ENCODE measurements at regions not wholly inside any gene's neighbourhood (a gene's known extent, or its start where the extent isn't known, plus 50 kb on each side); places are given as distances from the start of the nearest gene placed in this dataset.
A peak's percentile ranks its signal among the peaks of the same experiment; 100 is the strongest.

GRCh38 chr5:168023191-168023590 lies 268.3 kb upstream of the WWC1 start:
- no peaks in the 10 kb centered on the region for H3K9me3 ChIP-seq
- TF ChIP-seq POLR2A (IDR thresholded peaks at IDR 0.05), result no peak
- TF ChIP-seq POLR2AphosphoS5 (IDR thresholded peaks at IDR 0.05), result peak in 2 of 3 donors; percentile 16 to 37
- no peak overlapping the region for H3K4me3 ChIP-seq
- 71% methylated on average over 15 of the region's 15 CpGs; no CpG with 5 or more reads in 1 of the 2 donors for WGBS, 2 donors (ENCODE audit: low coverage in 1 of 2)
- no peaks in the 10 kb centered on the region for H3K27me3 ChIP-seq
- H3K4me1 ChIP-seq, result no peaks in the 10 kb centered on the region
- intact Hi-C loops (cut with DNase I; ENCODE audit: low total_unique reads) (no loop called here), in situ Hi-C loops (cut with MboI; ENCODE audit: low pct_ligation_motif_present in 1 of 4, low pct_unique_long_range_greater_than_20kb in 1 of 4, low sequenced_read_pairs in 3 of 4) (no loop called here)
- H3K27ac ChIP-seq, result peak overlapping the region in 2 of 4 donors; percentile 17 to 22
- H3K36me3 ChIP-seq, result no peaks in the 10 kb centered on the region
- peak; percentile 26 for DNase-seq

- WGBS, 2 donors (ENCODE audit: low coverage in 1 of 2), result 88 to 89% methylated on average over 5 to 7 of the region's 7 CpGs
- no peaks in the 10 kb centered on the region for H3K36me3 ChIP-seq
- no peak for TF ChIP-seq EP300 (IDR thresholded peaks at IDR 0.05; ENCODE audit: low read depth)
- no peak for TF ChIP-seq CTCF (IDR thresholded peaks at IDR 0.05)
- TF ChIP-seq POLR2AphosphoS5 (IDR thresholded peaks at IDR 0.05), result no peak
- TF ChIP-seq POLR2A (IDR thresholded peaks at IDR 0.05), result no peak
- no peaks in the 10 kb centered on the region for H3K27me3 ChIP-seq
- in situ Hi-C loops (cut with MboI; ENCODE audit: low pct_ligation_motif_present in 1 of 4, low pct_unique_long_range_greater_than_20kb in 1 of 4, low sequenced_read_pairs in 3 of 4) (no loop called here), intact Hi-C loops (cut with DNase I; ENCODE audit: low total_unique reads) (no loop called here)
- DNase-seq, result no peak
- H3K4me1 ChIP-seq, result no peaks in the 10 kb centered on the region
- H3K4me3 ChIP-seq, result no peak overlapping the region
- H3K27ac ChIP-seq, result no peak overlapping the region
- H3K9me3 ChIP-seq, result no peaks in the 10 kb centered on the region
Measured at GRCh38 chr5:168024306-168024705, 267.1 kb upstream of the WWC1 start.

- Histone ChIP-seq H3K9me3 (no peaks in the 10 kb centered on the region), H3K36me3 (no peaks in the 10 kb centered on the region), H3K27ac (no peak overlapping the region), H3K4me1 (no peaks in the 10 kb centered on the region), H3K4me3 (no peak overlapping the region), H3K27me3 (peaks cover 3% of the 10 kb centered on the region)
- 66% methylated on average over 6 of the region's 6 CpGs; no CpG with 5 or more reads in 1 of the 2 donors for WGBS, 2 donors (ENCODE audit: low coverage in 1 of 2)
- TF ChIP-seq CTCF (IDR thresholded peaks at IDR 0.05) (no peak), POLR2AphosphoS5 (IDR thresholded peaks at IDR 0.05) (no peak), EP300 (IDR thresholded peaks at IDR 0.05; ENCODE audit: low read depth) (no peak), POLR2A (IDR thresholded peaks at IDR 0.05) (no peak)
- in situ Hi-C loops (cut with MboI; ENCODE audit: low pct_ligation_motif_present in 1 of 4, low pct_unique_long_range_greater_than_20kb in 1 of 4, low sequenced_read_pairs in 3 of 4) (loop anchor here in 2 of 4 donors (25.0 kb wide), 1 partner anchor 290 kb away; no protein-coding TSS in a partner anchor), intact Hi-C loops (cut with DNase I; ENCODE audit: low total_unique reads) (no loop called here)
- no peak for DNase-seq
Measured at GRCh38 chr5:168027007-168027406, 264.4 kb upstream of the WWC1 start.

- no peak overlapping the region for H3K4me3 ChIP-seq
- no peaks in the 10 kb centered on the region for H3K36me3 ChIP-seq
- WGBS, 2 donors (ENCODE audit: low coverage in 1 of 2), result 60 to 74% methylated on average over 2 of the region's 2 CpGs
- no peaks in the 10 kb centered on the region for H3K9me3 ChIP-seq
- DNase-seq, result no peak
- intact Hi-C loops (cut with DNase I; ENCODE audit: low total_unique reads), result loop anchor here (1.0 kb wide), 1 partner anchor 33 kb away; no protein-coding TSS in a partner anchor
- H3K27ac ChIP-seq, result no peak overlapping the region
- TF ChIP-seq POLR2AphosphoS5 (IDR thresholded peaks at IDR 0.05), result no peak
- peaks cover 4% of the 10 kb centered on the region for H3K27me3 ChIP-seq
- in situ Hi-C loops (cut with MboI; ENCODE audit: low pct_ligation_motif_present in 1 of 4, low pct_unique_long_range_greater_than_20kb in 1 of 4, low sequenced_read_pairs in 3 of 4), result loop anchor here in 2 of 4 donors (25.0 kb wide), 1 partner anchor 294 kb away; no protein-coding TSS in a partner anchor
- H3K4me1 ChIP-seq, result no peaks in the 10 kb centered on the region
Measured at GRCh38 chr5:168030912-168031311, 260.5 kb upstream of the WWC1 start.

- no peak for DNase-seq
- H3K4me3 ChIP-seq, result no peak overlapping the region
- H3K27ac ChIP-seq, result no peak overlapping the region
- intact Hi-C loops (cut with DNase I; ENCODE audit: low total_unique reads) (loop anchor here (1.0 kb wide), 1 partner anchor 33 kb away; no protein-coding TSS in a partner anchor), in situ Hi-C loops (cut with MboI; ENCODE audit: low pct_ligation_motif_present in 1 of 4, low pct_unique_long_range_greater_than_20kb in 1 of 4, low sequenced_read_pairs in 3 of 4) (loop anchor here in 2 of 4 donors (25.0 kb wide), 1 partner anchor 294 kb away; no protein-coding TSS in a partner anchor)
- no peak for TF ChIP-seq EP300 (IDR thresholded peaks at IDR 0.05; ENCODE audit: low read depth)
- no peaks in the 10 kb centered on the region for H3K4me1 ChIP-seq
- H3K9me3 ChIP-seq, result no peaks in the 10 kb centered on the region
- H3K27me3 ChIP-seq, result peaks cover 4% of the 10 kb centered on the region
- WGBS, 2 donors (ENCODE audit: low coverage in 1 of 2), result 61 to 100% methylated on average over 1 of the region's 1 CpG
- no peaks in the 10 kb centered on the region for H3K36me3 ChIP-seq
Measured at GRCh38 chr5:168031614-168032013, 259.8 kb upstream of the WWC1 start.

Data from transverse colon (tissue), 4 donors.